ENCODE measurements at regions not wholly inside any gene's neighbourhood (a gene's known extent, or its start where the extent isn't known, plus 50 kb on each side); places are given as distances from the start of the nearest gene placed in this dataset.

DNA sequence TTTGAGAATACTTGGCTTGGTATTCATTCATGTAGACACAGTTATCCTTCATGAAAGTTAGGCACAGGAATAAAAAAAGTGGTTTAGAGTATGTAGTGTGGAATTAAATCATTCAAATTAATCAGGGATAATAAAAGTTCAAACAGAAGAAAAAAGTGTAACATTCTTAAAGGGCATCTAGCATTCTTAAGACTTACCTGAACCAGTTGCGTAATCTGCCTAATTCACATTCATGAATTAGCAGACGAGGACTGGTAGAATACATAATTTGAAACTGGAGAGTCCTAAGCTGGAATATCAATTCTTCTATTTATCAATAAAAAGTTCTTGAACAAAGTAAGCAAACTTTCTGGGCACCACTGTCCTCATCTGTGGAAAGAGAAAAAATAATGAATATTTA, 157.0 kb upstream of the DEPDC1 start:
- FAIRE-seq (no peak), DNase-seq (ENCODE audit: insufficient read length, low spot score) (no peak)
- TF ChIP-seq, protein P1, sequence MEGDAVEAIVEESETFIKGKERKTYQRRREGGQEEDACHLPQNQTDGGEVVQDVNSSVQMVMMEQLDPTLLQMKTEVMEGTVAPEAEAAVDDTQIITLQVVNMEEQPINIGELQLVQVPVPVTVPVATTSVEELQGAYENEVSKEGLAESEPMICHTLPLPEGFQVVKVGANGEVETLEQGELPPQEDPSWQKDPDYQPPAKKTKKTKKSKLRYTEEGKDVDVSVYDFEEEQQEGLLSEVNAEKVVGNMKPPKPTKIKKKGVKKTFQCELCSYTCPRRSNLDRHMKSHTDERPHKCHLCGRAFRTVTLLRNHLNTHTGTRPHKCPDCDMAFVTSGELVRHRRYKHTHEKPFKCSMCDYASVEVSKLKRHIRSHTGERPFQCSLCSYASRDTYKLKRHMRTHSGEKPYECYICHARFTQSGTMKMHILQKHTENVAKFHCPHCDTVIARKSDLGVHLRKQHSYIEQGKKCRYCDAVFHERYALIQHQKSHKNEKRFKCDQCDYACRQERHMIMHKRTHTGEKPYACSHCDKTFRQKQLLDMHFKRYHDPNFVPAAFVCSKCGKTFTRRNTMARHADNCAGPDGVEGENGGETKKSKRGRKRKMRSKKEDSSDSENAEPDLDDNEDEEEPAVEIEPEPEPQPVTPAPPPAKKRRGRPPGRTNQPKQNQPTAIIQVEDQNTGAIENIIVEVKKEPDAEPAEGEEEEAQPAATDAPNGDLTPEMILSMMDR (IDR thresholded peaks at IDR 0.05; ENCODE audit: insufficient read depth, missing control alignments): no peak

DNA sequence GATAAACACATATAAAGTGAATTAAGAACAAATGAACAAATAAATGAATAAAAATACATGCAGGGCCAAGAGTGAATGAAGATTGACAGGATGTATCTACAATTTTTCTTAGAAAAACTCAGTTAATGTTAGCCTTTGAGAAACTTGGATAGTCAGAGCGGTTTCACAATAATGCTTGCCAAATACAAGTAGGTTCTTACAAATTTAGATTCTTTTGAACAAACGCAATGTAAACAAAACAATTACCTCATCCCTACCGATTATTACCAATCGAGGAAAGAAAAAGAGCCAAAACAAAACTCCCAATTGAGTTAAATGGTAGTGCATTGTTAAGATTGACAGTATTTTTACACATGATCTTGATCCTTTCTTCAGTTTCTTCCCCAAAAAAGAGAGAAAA, 176.9 kb upstream of the DEPDC1 start:
- FAIRE-seq (no peak), DNase-seq (ENCODE audit: insufficient read length, low spot score) (no peak)
- TF ChIP-seq, protein P1 (IDR thresholded peaks at IDR 0.05; ENCODE audit: insufficient read depth, missing control alignments): no peak

DNA sequence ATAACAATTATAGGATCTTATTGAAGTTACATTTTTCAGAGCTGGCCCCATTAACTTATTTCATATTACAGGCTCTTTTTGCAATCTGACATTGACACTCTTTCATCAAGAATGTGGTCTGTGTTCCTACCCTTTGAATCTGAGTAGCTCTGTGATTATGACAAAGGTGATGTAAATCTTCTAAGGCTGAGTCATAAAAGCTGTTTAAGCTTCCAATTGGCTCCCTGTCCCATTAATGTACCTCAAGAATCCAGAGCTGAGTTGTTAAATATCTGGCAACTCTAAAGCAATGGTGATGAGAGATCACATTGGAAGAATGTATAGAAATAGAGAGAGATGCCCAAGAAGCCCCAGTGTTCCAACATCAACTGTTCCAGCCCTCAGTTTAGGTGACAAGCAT, 178.5 kb upstream of the DEPDC1 start:
- TF ChIP-seq, protein P1 (IDR thresholded peaks at IDR 0.05; ENCODE audit: insufficient read depth, missing control alignments): no peak
- FAIRE-seq (no peak), DNase-seq (ENCODE audit: insufficient read length, low spot score) (no peak)

DNA sequence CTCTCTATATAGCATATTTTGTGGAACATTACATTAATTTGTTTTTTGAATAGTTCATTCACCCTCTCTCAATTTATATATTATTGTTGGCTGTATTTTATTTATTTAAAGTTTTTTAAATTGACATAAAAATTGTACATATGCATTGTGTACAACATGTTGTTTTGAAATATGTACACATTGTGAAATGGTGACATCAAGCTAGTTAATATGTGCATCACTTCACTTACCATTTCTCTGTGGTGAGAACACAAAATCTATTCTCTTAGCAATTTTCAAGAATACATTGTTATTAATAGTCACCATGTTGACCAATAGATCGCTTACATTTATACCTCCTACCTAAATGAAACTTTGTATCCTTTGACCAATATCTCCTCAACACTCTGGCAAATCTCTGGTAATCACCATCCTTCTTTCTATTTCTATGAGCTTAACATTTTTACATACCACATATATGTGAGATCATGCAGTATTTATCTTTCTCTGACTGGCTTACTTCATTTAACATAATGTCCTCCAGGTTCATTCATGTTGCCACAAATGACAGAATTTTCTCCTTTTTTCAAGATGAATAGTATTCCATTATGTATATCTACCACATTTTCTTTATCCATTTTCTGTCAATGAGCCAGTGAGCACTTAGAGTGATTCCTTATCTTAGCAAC, 180.9 kb upstream of the DEPDC1 start:
- DNase-seq (ENCODE audit: insufficient read length, low spot score) (no peak), FAIRE-seq (no peak)
- TF ChIP-seq, protein P1 (IDR thresholded peaks at IDR 0.05; ENCODE audit: insufficient read depth, missing control alignments): no peak

DNA sequence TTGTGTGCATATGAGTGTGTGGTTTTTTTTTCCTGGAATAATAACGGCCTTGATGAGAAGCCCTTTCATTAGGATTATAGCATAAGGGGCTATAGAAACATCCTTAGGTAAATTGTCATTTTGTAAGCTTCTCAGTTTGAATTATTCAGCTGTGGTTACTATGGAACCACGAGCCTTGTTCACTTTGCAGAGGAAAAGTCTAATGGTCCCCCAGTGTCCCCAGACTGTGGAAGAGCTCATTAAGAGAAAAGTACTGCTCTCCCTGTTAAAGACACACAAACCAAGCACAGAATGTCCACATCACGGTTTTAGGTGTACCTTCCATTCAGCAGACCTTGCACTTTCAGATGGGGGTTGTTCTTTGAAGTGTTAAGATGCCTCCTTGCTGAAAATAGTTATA, 199.3 kb upstream of the DEPDC1 start:
- FAIRE-seq: no peak
- TF ChIP-seq, protein P1 (IDR thresholded peaks at IDR 0.05; ENCODE audit: insufficient read depth, missing control alignments): no peak
- no peak for DNase-seq (ENCODE audit: insufficient read length, low spot score)

DNA sequence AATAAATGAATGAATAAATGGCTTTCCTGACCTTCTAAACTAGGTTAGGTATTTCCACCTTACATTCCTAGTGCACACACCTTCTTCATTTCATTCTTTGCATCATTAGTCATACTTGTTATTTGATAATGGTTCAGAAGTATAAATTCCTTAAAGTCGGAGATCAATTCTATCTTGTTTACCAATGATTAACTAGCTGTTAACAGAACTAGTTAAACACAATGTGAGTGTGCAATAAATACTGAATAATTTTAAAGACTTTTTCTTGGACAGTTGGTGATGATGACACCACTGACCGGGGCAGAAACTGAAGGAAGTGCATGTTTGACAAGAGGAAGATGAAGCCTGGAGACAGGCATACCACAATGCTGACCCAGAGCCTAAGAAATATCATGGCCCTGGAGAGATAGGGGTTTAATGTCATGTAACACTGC, 207.1 kb upstream of the DEPDC1 start:
- DNase-seq (ENCODE audit: insufficient read length, low spot score) (no peak), FAIRE-seq (no peak)
- TF ChIP-seq, protein P1 (IDR thresholded peaks at IDR 0.05; ENCODE audit: insufficient read depth, missing control alignments): no peak

DNA sequence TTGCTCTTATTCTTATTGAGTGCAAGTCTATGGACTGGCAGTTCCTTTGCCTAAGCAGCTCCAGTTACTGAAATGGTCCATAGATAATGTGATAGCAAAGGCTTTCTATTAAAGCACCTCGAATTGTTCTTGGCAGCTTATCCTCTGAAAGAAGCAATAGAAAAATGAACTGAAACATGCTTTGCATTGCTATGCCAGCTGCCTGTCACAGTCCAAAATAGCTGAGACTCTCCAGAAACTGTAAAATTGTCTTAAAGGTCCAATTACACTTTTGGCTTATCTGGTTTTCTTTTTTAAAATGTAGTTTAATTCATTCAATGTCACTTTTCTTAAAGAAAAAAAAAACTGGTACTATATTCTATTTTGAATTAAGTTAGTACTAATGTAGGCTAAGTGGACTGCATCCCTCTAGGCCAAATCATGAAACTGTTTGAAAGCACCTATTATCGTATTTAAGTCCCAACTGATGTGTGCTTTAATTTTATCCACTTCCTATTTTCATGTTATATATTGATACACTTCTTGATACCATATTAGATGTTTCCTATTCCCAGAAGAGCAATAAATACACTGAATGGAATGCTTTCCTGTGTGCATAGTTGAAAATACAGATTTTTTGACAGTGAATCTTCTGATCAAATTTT, 208.0 kb upstream of the DEPDC1 start:
- FAIRE-seq (no peak), DNase-seq (ENCODE audit: insufficient read length, low spot score) (no peak)
- TF ChIP-seq, protein P1 (IDR thresholded peaks at IDR 0.05; ENCODE audit: insufficient read depth, missing control alignments): no peak

Data from D721Med (cell line).